LNCAP (cell line): ENCODE measurements at regions not wholly inside any gene's neighbourhood (a gene's known extent, or its start where the extent isn't known, plus 50 kb on each side); places are given as distances from the start of the nearest gene placed in this dataset.

ENCODE experiments used
- CTCF ChIP-seq: fragments of 450-650 bp; IDR thresholded peaks from 2 replicates; pipeline ENCODE4 v1.5.1; 2017; ENCODE audit warnings: mild to moderate bottlenecking

GRCh38 chr3:127367593-127367992, 79.7 kb upstream of the PRR20G start:
- no peak for TF ChIP-seq CTCF

- no peak for TF ChIP-seq CTCF
These were observed 78.5 kb upstream of the PRR20G start for GRCh38 chr3:127366383-127366782.

GRCh38 chr3:127365163-127365798, 77.4 kb upstream of the PRR20G start:
- no peak for TF ChIP-seq CTCF

- no peak for TF ChIP-seq CTCF
These were observed 76.0 kb upstream of the PRR20G start for GRCh38 chr3:127363891-127364290.

GRCh38 chr3:127363171-127363570, 75.3 kb upstream of the PRR20G start:
- TF ChIP-seq CTCF, result no peak

GRCh38 chr3:127360647-127361046, 72.8 kb upstream of the PRR20G start:
- no peak for TF ChIP-seq CTCF

GRCh38 chr3:127358641-127359040, 70.8 kb upstream of the PRR20G start:
- TF ChIP-seq CTCF, result no peak

- TF ChIP-seq CTCF, result no peak
These were observed 68.5 kb upstream of the PRR20G start for GRCh38 chr3:127356381-127356780.
